NCI-H2227 (cell line): ENCODE measurements at regions not wholly inside any gene's neighbourhood (a gene's known extent, or its start where the extent isn't known, plus 50 kb on each side); places are given as distances from the start of the nearest gene placed in this dataset.
"Not testable (repeated sequence)": the region's sequence is repeated elsewhere in the genome, so short reads cannot be mapped to it uniquely, and the experiment has no call there.

ENCODE experiments used
- DNase-seq: peaks from one replicate; lab custom pipeline; 2025; ENCODE audit not compliant: unreplicated experiment; lab: John Stamatoyannopoulos, UW

GRCh38 chr11:29187215-29187614, 829.6 kb downstream of the KCNA4 start:
- no peak for DNase-seq

GRCh38 chr11:29184939-29185890, 831.6 kb downstream of the KCNA4 start:
- no peak for DNase-seq

GRCh38 chr11:29183301-29183700, 833.5 kb downstream of the KCNA4 start:
- DNase-seq = no peak

GRCh38 chr11:29173660-29174062, 843.2 kb downstream of the KCNA4 start:
- no peak for DNase-seq

- no peak for DNase-seq
These were observed 845.4 kb downstream of the KCNA4 start for GRCh38 chr11:29171360-29171950.

- no peak for DNase-seq
These were observed 850.5 kb downstream of the KCNA4 start for GRCh38 chr11:29166306-29166705.

- no peak for DNase-seq
These were observed 853.6 kb downstream of the KCNA4 start for GRCh38 chr11:29163231-29163630.

- no peak for DNase-seq
These were observed 854.3 kb downstream of the KCNA4 start for GRCh38 chr11:29162491-29162890.

GRCh38 chr11:29161191-29161590, 855.6 kb downstream of the KCNA4 start:
- no peak for DNase-seq

- DNase-seq = no peak
These were observed 857.0 kb downstream of the KCNA4 start for GRCh38 chr11:29159552-29160465.

GRCh38 chr11:29153078-29153477, 863.8 kb downstream of the KCNA4 start:
- DNase-seq = no peak

GRCh38 chr11:29142573-29142972, 874.3 kb downstream of the KCNA4 start:
- not testable (repeated sequence) for DNase-seq

GRCh38 chr11:29135504-29135903, 881.3 kb downstream of the KCNA4 start:
- DNase-seq = no peak

- no peak for DNase-seq
These were observed 885.8 kb downstream of the KCNA4 start for GRCh38 chr11:29131055-29131454.

- DNase-seq = no peak
These were observed 887.0 kb downstream of the KCNA4 start for GRCh38 chr11:29129844-29130243.

GRCh38 chr11:29127461-29127860, 889.4 kb downstream of the KCNA4 start:
- no peak for DNase-seq

GRCh38 chr11:29125606-29126005, 891.2 kb downstream of the KCNA4 start:
- no peak for DNase-seq

- no peak for DNase-seq
These were observed 892.4 kb downstream of the KCNA4 start for GRCh38 chr11:29124470-29124869.

GRCh38 chr11:29119707-29120618, 896.9 kb downstream of the KCNA4 start:
- no peak for DNase-seq

- no peak for DNase-seq
These were observed 897.7 kb downstream of the KCNA4 start for GRCh38 chr11:29119116-29119515.
